Lung (tissue), 11 donors: ENCODE measurements at regions not wholly inside any gene's neighbourhood (a gene's known extent, or its start where the extent isn't known, plus 50 kb on each side); places are given as distances from the start of the nearest gene placed in this dataset.

Experiments used
- ATAC-seq: fragments of 200-7000 bp; cut with Tn5 transposase; one replicate; pipeline ENCODE4 v1.9.1; 2020; ENCODE audit warnings: moderate number of reproducible peaks; ENCODE audit not compliant: insufficient read depth, low FRiP score
- DNase-seq, 3 donors: peaks; one replicate each; pipeline ENCODE4 v3.0.0-alpha.2; 2013 to 2017
- H3K27ac ChIP-seq, 2 donors: one replicate each; pipeline ENCODE4 v1.5.1; 2013; ENCODE audit warnings: mild to moderate bottlenecking in 2 of 2, moderate library complexity in 2 of 2, control low read depth in 1 of 2, inconsistent platforms in 1 of 2, low read depth in 1 of 2, low read length in 1 of 2
- H3K27me3 ChIP-seq, 3 donors: one replicate each; pipeline ENCODE4 v1.5.1; 2013; ENCODE audit warnings: low read length in 2 of 3; ENCODE audit not compliant: control insufficient read depth in 3 of 3, insufficient read depth in 3 of 3
- H3K36me3 ChIP-seq, 4 donors: one replicate each; pipeline ENCODE4 v1.5.1; 2013; ENCODE audit warnings: low read length in 4 of 4, mild to moderate bottlenecking in 1 of 4, moderate library complexity in 1 of 4; ENCODE audit not compliant: control insufficient read depth in 4 of 4, insufficient read depth in 4 of 4
- H3K4me1 ChIP-seq, 5 donors: one replicate each; pipeline ENCODE4 v1.5.1; 2013; ENCODE audit warnings: low read length in 5 of 5, mild to moderate bottlenecking in 2 of 5, moderate library complexity in 1 of 5; ENCODE audit not compliant: control insufficient read depth in 5 of 5, insufficient read depth in 5 of 5
- H3K4me3 ChIP-seq: one replicate; pipeline ENCODE4 v1.5.1; 2013; ENCODE audit warnings: mild to moderate bottlenecking, control low read depth, moderate library complexity
- H3K9ac ChIP-seq, 2 donors: one replicate each; pipeline ENCODE4 v1.5.1; 2013; ENCODE audit warnings: low read length in 2 of 2, control low read depth in 1 of 2; ENCODE audit not compliant: insufficient read depth in 1 of 2
- H3K9me3 ChIP-seq, 4 donors: one replicate each; pipeline ENCODE4 v1.5.1; 2013; ENCODE audit warnings: low read length in 3 of 4, mild to moderate bottlenecking in 1 of 4, moderate library complexity in 1 of 4; ENCODE audit not compliant: control insufficient read depth in 4 of 4, insufficient read depth in 3 of 4
- CTCF ChIP-seq: IDR thresholded peaks from 2 replicates; pipeline ENCODE4 v1.5.1; 2012; ENCODE audit warnings: mild to moderate bottlenecking; ENCODE audit errors: control extremely low read depth, extremely low read depth
- WGBS, 2 donors: extraction: QIAGEN DNeasy Blood & Tissue Kit; methylation state at CpG; one replicate each; pipeline ENCODE4 v1.1.7; 2013; 5-methylcytosine and 5-hydroxymethylcytosine counted together
- donor health status: control.
- donor health status: control.
- donor health status: Bipolar disorder and iron deficiency.
- donor health status: healthy.
- donor health status: DM: yes; HTN: yes; CAD: no.

- no peak overlapping the region for H3K4me3 ChIP-seq
- no peaks in the 10 kb centered on the region for H3K9me3 ChIP-seq
- H3K4me1 ChIP-seq: no peaks in the 10 kb centered on the region
- H3K36me3 ChIP-seq: no peaks in the 10 kb centered on the region
- no peak overlapping the region for H3K9ac ChIP-seq
- DNase-seq: no peak
- 53 to 65% methylated on average over 2 of the region's 2 CpGs for WGBS, 2 donors
- TF ChIP-seq CTCF: no peak
- no peak for ATAC-seq
- H3K27ac ChIP-seq: no peak overlapping the region
- no peaks in the 10 kb centered on the region for H3K27me3 ChIP-seq
Observed at GRCh38 chr4:22103768-22104167, 155.2 kb upstream of the KCNIP4 start.

GRCh38 chr4:22099896-22100295 lies 151.3 kb upstream of the KCNIP4 start:
- Histone ChIP-seq H3K27me3 (no peaks in the 10 kb centered on the region), H3K9ac (no peak overlapping the region), H3K9me3 (no peaks in the 10 kb centered on the region), H3K4me3 (no peak overlapping the region), H3K36me3 (no peaks in the 10 kb centered on the region), H3K4me1 (no peaks in the 10 kb centered on the region), H3K27ac (no peak overlapping the region)
- no peak for TF ChIP-seq CTCF
- no peak for ATAC-seq
- WGBS, 2 donors: 75 to 76% methylated on average over 2 of the region's 2 CpGs
- DNase-seq: no peak

GRCh38 chr4:22097596-22097995 lies 149.0 kb upstream of the KCNIP4 start:
- ATAC-seq: no peak
- no peak for DNase-seq
- H3K9me3 ChIP-seq: no peaks in the 10 kb centered on the region
- no peaks in the 10 kb centered on the region for H3K36me3 ChIP-seq
- no peak overlapping the region for H3K9ac ChIP-seq
- WGBS, 2 donors: 73 to 84% methylated on average over 2 of the region's 2 CpGs
- H3K27me3 ChIP-seq: no peaks in the 10 kb centered on the region
- H3K27ac ChIP-seq: no peak overlapping the region
- no peak overlapping the region for H3K4me3 ChIP-seq
- no peaks in the 10 kb centered on the region for H3K4me1 ChIP-seq
- no peak for TF ChIP-seq CTCF

GRCh38 chr4:22094217-22094616 lies 145.6 kb upstream of the KCNIP4 start:
- Histone ChIP-seq H3K9ac (no peak overlapping the region), H3K4me3 (no peak overlapping the region), H3K36me3 (no peaks in the 10 kb centered on the region), H3K4me1 (no peaks in the 10 kb centered on the region), H3K9me3 (no peaks in the 10 kb centered on the region), H3K27ac (no peak overlapping the region), H3K27me3 (peaks cover 0 to 2% (median 0%) of the 10 kb centered on the region in 3 donors)
- ATAC-seq (no peak), DNase-seq (no peak)
- no peak for TF ChIP-seq CTCF
